Chondrocyte (in vitro differentiated cells): ENCODE measurements at regions not wholly inside any gene's neighbourhood (a gene's known extent, or its start where the extent isn't known, plus 50 kb on each side); places are given as distances from the start of the nearest gene placed in this dataset.

Experiments used
- DNase-seq: peaks from one replicate; pipeline ENCODE4 v3.0.0; 2021; ENCODE audit warnings: mixed read lengths, low spot score
- H3K27ac Mint-ChIP-seq: one replicate; pipeline ENCODE4 v1.8.0; 2021; ENCODE audit warnings: mild to moderate bottlenecking, moderate library complexity, mixed read lengths; ENCODE audit not compliant: unreplicated experiment
- H3K27me3 Mint-ChIP-seq: 2 replicates; pipeline ENCODE4 v1.8.0; 2021; ENCODE audit warnings: low read depth, mixed read lengths
- H3K36me3 Mint-ChIP-seq: 2 replicates; pipeline ENCODE4 v1.8.0; 2021; ENCODE audit warnings: low read depth, mixed read lengths
- H3K4me1 Mint-ChIP-seq: 2 replicates; pipeline ENCODE4 v1.8.0; 2021; ENCODE audit warnings: low read depth, mild to moderate bottlenecking, mixed read lengths
- H3K4me3 Mint-ChIP-seq: one replicate; pipeline ENCODE4 v1.8.0; 2021; ENCODE audit warnings: mild to moderate bottlenecking, moderate library complexity, mixed read lengths; ENCODE audit not compliant: unreplicated experiment
- H3K9me3 Mint-ChIP-seq: 2 replicates; pipeline ENCODE4 v1.8.0; 2021; ENCODE audit warnings: low read depth, mixed read lengths
- TF ChIP-seq, protein P1 (sequence below): fragments of 200-600 bp; sonication (generic); IDR thresholded peaks from 2 replicates; pipeline ENCODE4 v1.5.0; 2021; ENCODE audit warnings: antibody characterized with exemption, mild to moderate bottlenecking, moderate library complexity

DNA sequence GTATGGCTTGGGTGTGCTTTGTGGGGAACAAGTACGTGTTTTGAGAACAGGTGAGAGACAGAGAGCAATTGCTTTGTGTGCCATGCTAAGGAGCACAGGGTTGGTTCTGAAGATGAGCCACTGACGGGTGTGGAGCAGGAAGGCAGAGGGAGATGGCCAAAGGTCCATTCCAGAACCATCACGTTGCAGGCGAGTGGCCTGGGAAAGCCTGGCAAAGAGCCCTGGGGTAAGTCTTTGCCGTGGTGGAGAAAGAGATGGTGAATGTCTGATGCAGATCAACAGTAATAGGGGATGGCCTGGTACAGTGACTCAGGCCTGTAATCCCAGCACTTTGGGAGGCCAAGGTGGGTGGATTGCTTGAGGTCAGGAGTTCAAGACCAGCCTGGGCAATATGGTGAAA lies 93.5 kb upstream of the ZNF521 start:
- TF ChIP-seq, protein P1, sequence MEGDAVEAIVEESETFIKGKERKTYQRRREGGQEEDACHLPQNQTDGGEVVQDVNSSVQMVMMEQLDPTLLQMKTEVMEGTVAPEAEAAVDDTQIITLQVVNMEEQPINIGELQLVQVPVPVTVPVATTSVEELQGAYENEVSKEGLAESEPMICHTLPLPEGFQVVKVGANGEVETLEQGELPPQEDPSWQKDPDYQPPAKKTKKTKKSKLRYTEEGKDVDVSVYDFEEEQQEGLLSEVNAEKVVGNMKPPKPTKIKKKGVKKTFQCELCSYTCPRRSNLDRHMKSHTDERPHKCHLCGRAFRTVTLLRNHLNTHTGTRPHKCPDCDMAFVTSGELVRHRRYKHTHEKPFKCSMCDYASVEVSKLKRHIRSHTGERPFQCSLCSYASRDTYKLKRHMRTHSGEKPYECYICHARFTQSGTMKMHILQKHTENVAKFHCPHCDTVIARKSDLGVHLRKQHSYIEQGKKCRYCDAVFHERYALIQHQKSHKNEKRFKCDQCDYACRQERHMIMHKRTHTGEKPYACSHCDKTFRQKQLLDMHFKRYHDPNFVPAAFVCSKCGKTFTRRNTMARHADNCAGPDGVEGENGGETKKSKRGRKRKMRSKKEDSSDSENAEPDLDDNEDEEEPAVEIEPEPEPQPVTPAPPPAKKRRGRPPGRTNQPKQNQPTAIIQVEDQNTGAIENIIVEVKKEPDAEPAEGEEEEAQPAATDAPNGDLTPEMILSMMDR, result no peak
- peaks cover 1% of the 10 kb centered on the region for H3K36me3 Mint-ChIP-seq
- no peaks in the 10 kb centered on the region for H3K27me3 Mint-ChIP-seq
- no peak for DNase-seq
- no peak overlapping the region for H3K4me3 Mint-ChIP-seq
- H3K4me1 Mint-ChIP-seq, result peaks cover 3% of the 10 kb centered on the region
- no peak overlapping the region for H3K27ac Mint-ChIP-seq
- H3K9me3 Mint-ChIP-seq, result no peaks in the 10 kb centered on the region

DNA sequence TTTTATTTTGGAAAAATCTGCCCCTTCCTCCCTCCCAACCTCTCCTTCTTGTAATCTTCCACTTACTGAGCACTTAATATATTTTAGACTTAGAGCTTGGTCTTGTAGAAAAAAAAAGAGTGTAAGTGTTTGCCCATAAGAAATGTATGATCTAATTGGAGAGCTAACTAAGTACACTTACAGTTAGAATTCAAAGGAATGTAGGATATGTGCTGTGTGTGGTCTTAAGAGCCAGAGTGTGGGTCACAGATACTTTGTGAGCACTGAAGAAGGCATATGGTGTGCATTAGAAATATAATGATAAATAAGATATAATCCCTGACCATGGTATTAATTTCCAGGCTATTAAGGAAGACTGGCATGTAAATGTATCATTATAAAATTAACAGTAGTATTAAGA lies 91.8 kb upstream of the ZNF521 start:
- Mint-ChIP-seq H3K36me3 (no peaks in the 10 kb centered on the region), H3K9me3 (no peaks in the 10 kb centered on the region), H3K27me3 (no peaks in the 10 kb centered on the region), H3K27ac (no peak overlapping the region), H3K4me3 (no peak overlapping the region), H3K4me1 (peaks cover 3% of the 10 kb centered on the region)
- TF ChIP-seq, protein P1, result no peak
- DNase-seq, result no peak

DNA sequence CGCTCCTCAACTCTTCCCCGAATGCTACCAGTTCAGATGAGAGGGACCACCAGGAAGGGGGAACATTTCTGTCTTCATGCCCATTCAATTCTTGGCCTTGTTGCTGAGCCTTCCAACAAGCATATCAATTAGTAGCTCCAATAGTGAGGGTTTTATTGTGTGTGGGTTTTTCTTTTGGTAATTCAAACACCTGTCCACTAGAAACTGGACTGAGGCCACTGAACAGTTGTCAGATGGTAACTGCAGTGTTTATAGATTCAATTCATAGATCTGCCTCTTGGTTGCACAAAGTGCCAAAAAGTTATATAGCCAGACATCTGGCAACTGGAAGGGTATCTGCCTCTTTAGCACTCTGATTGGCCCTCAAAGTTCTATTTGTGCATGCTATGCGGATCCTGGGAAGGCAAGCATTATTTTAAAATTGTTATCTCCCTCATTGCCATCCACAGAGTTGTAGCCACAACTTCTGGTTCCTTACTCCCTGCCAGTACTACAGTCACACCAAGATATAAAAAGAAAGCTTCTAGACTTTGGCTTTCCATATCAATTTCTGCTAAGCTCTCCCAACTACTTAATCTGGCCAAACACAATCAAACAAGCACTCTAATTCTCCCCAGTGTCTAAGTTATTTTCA lies 83.3 kb upstream of the ZNF521 start:
- TF ChIP-seq, protein P1, result no peak
- no peaks in the 10 kb centered on the region for H3K27me3 Mint-ChIP-seq
- no peak for DNase-seq
- no peaks in the 10 kb centered on the region for H3K9me3 Mint-ChIP-seq
- no peaks in the 10 kb centered on the region for H3K4me1 Mint-ChIP-seq
- H3K27ac Mint-ChIP-seq, result no peak overlapping the region
- H3K36me3 Mint-ChIP-seq, result no peaks in the 10 kb centered on the region
- no peak overlapping the region for H3K4me3 Mint-ChIP-seq

DNA sequence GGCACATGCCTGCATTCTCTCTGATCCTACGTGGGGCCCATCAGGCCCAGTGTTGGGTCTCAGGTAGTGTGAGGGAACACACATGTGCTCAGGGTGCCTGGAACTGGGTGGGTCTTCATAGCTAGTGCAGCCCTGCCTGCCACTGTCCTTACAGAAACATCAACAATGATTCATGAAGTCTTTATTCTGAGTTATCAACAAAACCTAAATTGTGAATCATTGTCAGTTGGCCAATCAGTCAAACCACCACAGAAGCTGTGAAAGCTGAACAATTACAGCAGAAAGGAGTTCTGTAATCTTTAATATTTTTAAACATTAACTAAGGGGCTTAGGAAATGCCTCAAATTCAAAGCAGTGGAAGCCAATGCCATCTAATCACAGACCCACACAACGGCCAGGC lies 82.8 kb upstream of the ZNF521 start:
- Mint-ChIP-seq H3K27me3 (no peaks in the 10 kb centered on the region), H3K4me1 (no peaks in the 10 kb centered on the region), H3K27ac (no peak overlapping the region), H3K9me3 (no peaks in the 10 kb centered on the region), H3K36me3 (no peaks in the 10 kb centered on the region), H3K4me3 (no peak overlapping the region)
- TF ChIP-seq, protein P1, result no peak
- no peak for DNase-seq

DNA sequence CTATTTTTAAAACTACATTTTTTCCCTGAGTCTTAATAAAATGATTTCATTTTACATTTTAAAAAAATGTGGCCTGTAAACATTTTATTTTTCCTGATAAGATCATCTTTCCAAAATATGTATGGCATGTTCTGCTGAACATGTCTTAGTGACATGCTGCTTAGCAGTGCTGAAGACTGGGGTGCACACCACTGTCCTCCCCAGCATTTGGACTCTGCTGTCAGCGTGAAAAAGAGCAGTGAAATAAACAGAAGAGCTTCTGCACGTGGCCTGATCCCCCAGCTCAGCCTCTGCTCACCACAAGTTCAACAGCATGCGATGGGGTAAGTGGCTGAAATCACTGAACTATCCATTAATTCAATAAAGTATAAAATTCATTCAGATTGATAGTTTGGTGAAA lies 81.6 kb upstream of the ZNF521 start:
- Mint-ChIP-seq H3K9me3 (no peaks in the 10 kb centered on the region), H3K4me3 (no peak overlapping the region), H3K4me1 (no peaks in the 10 kb centered on the region), H3K36me3 (no peaks in the 10 kb centered on the region), H3K27me3 (no peaks in the 10 kb centered on the region), H3K27ac (no peak overlapping the region)
- TF ChIP-seq, protein P1, result no peak
- DNase-seq, result no peak
